ENCODE measurements at regions not wholly inside any gene's neighbourhood (a gene's known extent, or its start where the extent isn't known, plus 50 kb on each side); places are given as distances from the start of the nearest gene placed in this dataset.

GRCh38 chr2:121137571-121137970 lies 147.4 kb downstream of the TFCP2L1 start:
- H3K9me3 Mint-ChIP-seq (ENCODE audit: unreplicated experiment): peaks cover 4% of the 10 kb centered on the region
- Histone ChIP-seq H3K36me3 (ENCODE audit: insufficient read depth, low read length) (no peaks in the 10 kb centered on the region), H2AFZ (ENCODE audit: low read depth, low read length) (no peak overlapping the region), H3K4me2 (ENCODE audit: low read length) (no peak overlapping the region), H3K9me3 (ENCODE audit: insufficient read depth, low read depth, low read length) (peaks cover 5% of the 10 kb centered on the region), H3K4me1 (ENCODE audit: insufficient read depth, low read length) (no peaks in the 10 kb centered on the region), H3K9ac (ENCODE audit: low read length) (no peak overlapping the region), H3K27ac (ENCODE audit: low read depth, low read length) (no peak overlapping the region), H4K20me1 (ENCODE audit: insufficient read depth, low read length) (no peaks in the 10 kb centered on the region), H3K27me3 (ENCODE audit: insufficient read depth, low read length) (peaks cover 8% of the 10 kb centered on the region), H3K4me3 (ENCODE audit: insufficient read depth, low read depth, low read length) (no peak overlapping the region), H3K79me2 (ENCODE audit: insufficient read depth, low read length) (no peaks in the 10 kb centered on the region)
- no peak for DNase-seq (ENCODE audit: low read depth)
- no peak for FAIRE-seq
- H3K4me1 Mint-ChIP-seq (ENCODE audit: low read depth, unreplicated experiment): no peaks in the 10 kb centered on the region
- no peak overlapping the region for H3K27ac Mint-ChIP-seq (ENCODE audit: unreplicated experiment)
- H3K36me3 Mint-ChIP-seq (ENCODE audit: low read depth, unreplicated experiment): no peaks in the 10 kb centered on the region
- TF ChIP-seq, protein P1, sequence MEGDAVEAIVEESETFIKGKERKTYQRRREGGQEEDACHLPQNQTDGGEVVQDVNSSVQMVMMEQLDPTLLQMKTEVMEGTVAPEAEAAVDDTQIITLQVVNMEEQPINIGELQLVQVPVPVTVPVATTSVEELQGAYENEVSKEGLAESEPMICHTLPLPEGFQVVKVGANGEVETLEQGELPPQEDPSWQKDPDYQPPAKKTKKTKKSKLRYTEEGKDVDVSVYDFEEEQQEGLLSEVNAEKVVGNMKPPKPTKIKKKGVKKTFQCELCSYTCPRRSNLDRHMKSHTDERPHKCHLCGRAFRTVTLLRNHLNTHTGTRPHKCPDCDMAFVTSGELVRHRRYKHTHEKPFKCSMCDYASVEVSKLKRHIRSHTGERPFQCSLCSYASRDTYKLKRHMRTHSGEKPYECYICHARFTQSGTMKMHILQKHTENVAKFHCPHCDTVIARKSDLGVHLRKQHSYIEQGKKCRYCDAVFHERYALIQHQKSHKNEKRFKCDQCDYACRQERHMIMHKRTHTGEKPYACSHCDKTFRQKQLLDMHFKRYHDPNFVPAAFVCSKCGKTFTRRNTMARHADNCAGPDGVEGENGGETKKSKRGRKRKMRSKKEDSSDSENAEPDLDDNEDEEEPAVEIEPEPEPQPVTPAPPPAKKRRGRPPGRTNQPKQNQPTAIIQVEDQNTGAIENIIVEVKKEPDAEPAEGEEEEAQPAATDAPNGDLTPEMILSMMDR (IDR thresholded peaks at IDR 0.05; ENCODE audit: insufficient read depth, low read depth, low read length): no peak
- TF ChIP-seq EZH2 (IDR thresholded peaks at IDR 0.05; ENCODE audit: insufficient read depth, low read length): no peak
- no peak overlapping the region for H3K4me3 Mint-ChIP-seq (ENCODE audit: unreplicated experiment)
- H3K27me3 Mint-ChIP-seq (ENCODE audit: low read depth, unreplicated experiment): peaks cover 28% of the 10 kb centered on the region

DNA sequence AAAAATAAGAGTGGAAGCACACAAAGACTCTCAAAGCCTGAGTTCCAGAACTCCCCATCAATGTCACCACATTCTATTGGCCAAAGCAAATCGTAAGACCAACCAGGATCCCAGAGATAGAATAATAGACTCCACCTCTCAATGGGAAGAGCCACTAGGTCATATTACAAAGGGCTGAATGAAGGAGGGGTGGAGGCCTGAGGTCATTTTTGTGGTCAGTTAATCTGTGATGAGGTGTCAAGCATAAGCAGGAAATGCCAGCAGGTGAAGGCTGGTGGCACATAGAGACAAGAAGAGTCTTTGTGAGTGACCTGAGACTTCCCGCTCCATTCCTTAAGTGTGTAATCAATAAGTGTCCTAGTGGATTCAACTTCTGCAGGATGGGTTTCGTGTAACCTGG lies 144.3 kb downstream of the TFCP2L1 start:
- H3K27ac ChIP-seq (ENCODE audit: low read depth, low read length): no peak overlapping the region
- peaks cover 8% of the 10 kb centered on the region for H3K27me3 ChIP-seq (ENCODE audit: insufficient read depth, low read length)
- H3K4me2 ChIP-seq (ENCODE audit: low read length): no peak overlapping the region
- TF ChIP-seq, protein P1 (IDR thresholded peaks at IDR 0.05; ENCODE audit: insufficient read depth, low read depth, low read length): no peak
- no peaks in the 10 kb centered on the region for H4K20me1 ChIP-seq (ENCODE audit: insufficient read depth, low read length)
- Mint-ChIP-seq H3K4me1 (ENCODE audit: low read depth, unreplicated experiment) (no peaks in the 10 kb centered on the region), H3K36me3 (ENCODE audit: low read depth, unreplicated experiment) (no peaks in the 10 kb centered on the region), H3K27me3 (ENCODE audit: low read depth, unreplicated experiment) (peaks cover 23% of the 10 kb centered on the region), H3K27ac (ENCODE audit: unreplicated experiment) (no peak overlapping the region), H3K4me3 (ENCODE audit: unreplicated experiment) (no peak overlapping the region), H3K9me3 (ENCODE audit: unreplicated experiment) (peaks cover 10% of the 10 kb centered on the region)
- no peak overlapping the region for H3K4me3 ChIP-seq (ENCODE audit: insufficient read depth, low read depth, low read length)
- no peak for FAIRE-seq
- no peak overlapping the region for H3K9ac ChIP-seq (ENCODE audit: low read length)
- no peak overlapping the region for H2AFZ ChIP-seq (ENCODE audit: low read depth, low read length)
- no peaks in the 10 kb centered on the region for H3K4me1 ChIP-seq (ENCODE audit: insufficient read depth, low read length)
- no peak for DNase-seq (ENCODE audit: low read depth)
- peaks cover 5% of the 10 kb centered on the region for H3K9me3 ChIP-seq (ENCODE audit: insufficient read depth, low read depth, low read length)
- no peaks in the 10 kb centered on the region for H3K36me3 ChIP-seq (ENCODE audit: insufficient read depth, low read length)
- no peaks in the 10 kb centered on the region for H3K79me2 ChIP-seq (ENCODE audit: insufficient read depth, low read length)

DNA sequence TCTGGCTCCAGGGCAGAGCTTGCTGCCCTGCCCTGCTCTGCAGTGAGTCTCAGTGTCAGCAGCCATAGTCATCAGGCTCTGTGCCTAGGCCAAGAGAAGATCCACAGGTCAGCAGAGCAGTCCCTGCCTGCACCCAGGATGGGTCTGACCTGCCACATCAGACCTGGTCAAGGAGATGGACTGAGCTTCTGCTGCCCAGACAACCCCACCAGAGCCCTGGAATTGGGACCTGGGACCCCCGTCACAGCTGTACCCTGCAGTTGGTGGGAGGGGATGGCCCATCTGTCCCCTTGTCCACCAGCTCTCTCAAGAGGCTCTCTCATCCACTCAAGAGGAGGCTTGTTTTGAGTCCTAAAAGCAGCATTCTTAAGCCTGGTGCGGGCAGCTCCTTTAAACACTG lies 142.6 kb downstream of the TFCP2L1 start:
- H4K20me1 ChIP-seq (ENCODE audit: insufficient read depth, low read length): no peaks in the 10 kb centered on the region
- peaks cover 5% of the 10 kb centered on the region for H3K27me3 ChIP-seq (ENCODE audit: insufficient read depth, low read length)
- no peak overlapping the region for H3K4me3 ChIP-seq (ENCODE audit: insufficient read depth, low read depth, low read length)
- H3K36me3 ChIP-seq (ENCODE audit: insufficient read depth, low read length): no peaks in the 10 kb centered on the region
- peaks cover 5% of the 10 kb centered on the region for H3K9me3 ChIP-seq (ENCODE audit: insufficient read depth, low read depth, low read length)
- no peaks in the 10 kb centered on the region for H3K79me2 ChIP-seq (ENCODE audit: insufficient read depth, low read length)
- no peak overlapping the region for H3K27ac Mint-ChIP-seq (ENCODE audit: unreplicated experiment)
- H3K27me3 Mint-ChIP-seq (ENCODE audit: low read depth, unreplicated experiment): peaks cover 6% of the 10 kb centered on the region
- peaks cover 10% of the 10 kb centered on the region for H3K9me3 Mint-ChIP-seq (ENCODE audit: unreplicated experiment)
- TF ChIP-seq, protein P1 (IDR thresholded peaks at IDR 0.05; ENCODE audit: insufficient read depth, low read depth, low read length): no peak
- no peak for TF ChIP-seq EZH2 (IDR thresholded peaks at IDR 0.05; ENCODE audit: insufficient read depth, low read length)
- no peak for FAIRE-seq
- no peaks in the 10 kb centered on the region for H3K4me1 ChIP-seq (ENCODE audit: insufficient read depth, low read length)
- H3K4me1 Mint-ChIP-seq (ENCODE audit: low read depth, unreplicated experiment): no peaks in the 10 kb centered on the region
- H3K9ac ChIP-seq (ENCODE audit: low read length): no peak overlapping the region
- no peak overlapping the region for H3K27ac ChIP-seq (ENCODE audit: low read depth, low read length)
- H3K36me3 Mint-ChIP-seq (ENCODE audit: low read depth, unreplicated experiment): no peaks in the 10 kb centered on the region
- no peak for DNase-seq (ENCODE audit: low read depth)
- no peak overlapping the region for H3K4me2 ChIP-seq (ENCODE audit: low read length)
- no peak overlapping the region for H2AFZ ChIP-seq (ENCODE audit: low read depth, low read length)
- no peak overlapping the region for H3K4me3 Mint-ChIP-seq (ENCODE audit: unreplicated experiment)
